ENCODE measurements at regions not wholly inside any gene's neighbourhood (a gene's known extent, or its start where the extent isn't known, plus 50 kb on each side); places are given as distances from the start of the nearest gene placed in this dataset.

DNA sequence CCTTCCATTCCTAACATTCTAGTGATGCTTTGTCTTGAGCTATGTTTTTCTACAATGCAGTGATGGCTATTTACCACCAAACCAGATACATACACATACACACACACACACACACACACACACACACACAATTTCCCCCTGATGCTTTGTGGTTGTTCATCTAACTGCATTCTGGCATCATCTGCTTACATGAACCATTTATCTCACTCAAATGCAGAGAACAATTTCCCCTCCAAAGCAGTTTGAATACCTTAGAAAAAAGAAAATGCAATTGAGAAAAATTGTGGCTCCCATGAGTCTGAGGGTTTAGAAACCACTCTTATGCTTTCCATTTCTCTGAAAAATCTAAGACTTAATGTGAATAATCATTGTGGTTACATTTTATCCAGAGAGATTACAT, 1024.8 kb downstream of the TLE4 start:
- Histone ChIP-seq H3F3A (ENCODE audit: control insufficient read depth, insufficient read depth) (no peaks in the 10 kb centered on the region), H3K27ac (ENCODE audit: low read depth, low read length) (no peak overlapping the region), H4K20me1 (ENCODE audit: control insufficient read depth, insufficient read depth, low read depth, low read length) (no peaks in the 10 kb centered on the region), H3K79me2 (ENCODE audit: control insufficient read depth, low read length) (no peaks in the 10 kb centered on the region), H3K4me3 (ENCODE audit: low read length) (no peak overlapping the region), H3K4me2 (ENCODE audit: low read length) (no peak overlapping the region), H3K9me3 (ENCODE audit: control insufficient read depth, insufficient read depth, low read length) (no peaks in the 10 kb centered on the region), H3K36me3 (ENCODE audit: control insufficient read depth, low read length) (no peaks in the 10 kb centered on the region), H3K27me3 (ENCODE audit: control insufficient read depth, low read length) (no peaks in the 10 kb centered on the region), H3K9me2 (replicated peaks; ENCODE audit: control insufficient read depth, low read length) (no peaks in the 10 kb centered on the region), H3K4me1 (ENCODE audit: control insufficient read depth, low read length) (no peaks in the 10 kb centered on the region)
- TF ChIP-seq EZH2phosphoT487 (IDR thresholded peaks at IDR 0.05; ENCODE audit: borderline replicate concordance, low read length): no peak
- TF ChIP-seq, protein P1, sequence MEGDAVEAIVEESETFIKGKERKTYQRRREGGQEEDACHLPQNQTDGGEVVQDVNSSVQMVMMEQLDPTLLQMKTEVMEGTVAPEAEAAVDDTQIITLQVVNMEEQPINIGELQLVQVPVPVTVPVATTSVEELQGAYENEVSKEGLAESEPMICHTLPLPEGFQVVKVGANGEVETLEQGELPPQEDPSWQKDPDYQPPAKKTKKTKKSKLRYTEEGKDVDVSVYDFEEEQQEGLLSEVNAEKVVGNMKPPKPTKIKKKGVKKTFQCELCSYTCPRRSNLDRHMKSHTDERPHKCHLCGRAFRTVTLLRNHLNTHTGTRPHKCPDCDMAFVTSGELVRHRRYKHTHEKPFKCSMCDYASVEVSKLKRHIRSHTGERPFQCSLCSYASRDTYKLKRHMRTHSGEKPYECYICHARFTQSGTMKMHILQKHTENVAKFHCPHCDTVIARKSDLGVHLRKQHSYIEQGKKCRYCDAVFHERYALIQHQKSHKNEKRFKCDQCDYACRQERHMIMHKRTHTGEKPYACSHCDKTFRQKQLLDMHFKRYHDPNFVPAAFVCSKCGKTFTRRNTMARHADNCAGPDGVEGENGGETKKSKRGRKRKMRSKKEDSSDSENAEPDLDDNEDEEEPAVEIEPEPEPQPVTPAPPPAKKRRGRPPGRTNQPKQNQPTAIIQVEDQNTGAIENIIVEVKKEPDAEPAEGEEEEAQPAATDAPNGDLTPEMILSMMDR (IDR thresholded peaks at IDR 0.05; ENCODE audit: low read depth, low read length, poor library complexity, severe bottlenecking): no peak

DNA sequence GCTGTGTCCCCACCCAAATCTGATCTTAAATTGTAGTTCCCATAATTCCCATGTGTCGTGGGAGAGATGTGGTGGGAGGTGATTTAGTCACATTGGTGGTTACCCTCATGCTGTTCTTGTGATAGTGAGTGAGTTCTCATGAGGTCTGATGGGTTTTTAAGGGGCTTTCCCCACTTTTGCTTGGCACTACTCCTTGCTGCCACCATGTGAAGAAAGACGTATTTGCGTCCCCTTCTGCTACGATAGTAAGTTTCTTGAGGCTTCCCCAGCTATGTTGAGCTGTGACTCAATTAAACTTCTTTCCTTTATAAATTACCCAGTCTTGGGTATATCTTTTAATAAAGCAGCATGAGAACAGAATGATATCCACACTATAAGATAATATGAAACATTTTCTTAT, 1023.4 kb downstream of the TLE4 start:
- no peak overlapping the region for H3K27ac ChIP-seq (ENCODE audit: low read depth, low read length)
- H3K4me2 ChIP-seq (ENCODE audit: low read length): no peak overlapping the region
- no peaks in the 10 kb centered on the region for H3K4me1 ChIP-seq (ENCODE audit: control insufficient read depth, low read length)
- H3K79me2 ChIP-seq (ENCODE audit: control insufficient read depth, low read length): no peaks in the 10 kb centered on the region
- H3K9me2 ChIP-seq (replicated peaks; ENCODE audit: control insufficient read depth, low read length): no peaks in the 10 kb centered on the region
- no peaks in the 10 kb centered on the region for H3F3A ChIP-seq (ENCODE audit: control insufficient read depth, insufficient read depth)
- no peaks in the 10 kb centered on the region for H4K20me1 ChIP-seq (ENCODE audit: control insufficient read depth, insufficient read depth, low read depth, low read length)
- H3K4me3 ChIP-seq (ENCODE audit: low read length): no peak overlapping the region
- H3K36me3 ChIP-seq (ENCODE audit: control insufficient read depth, low read length): no peaks in the 10 kb centered on the region
- no peak for TF ChIP-seq EZH2phosphoT487 (IDR thresholded peaks at IDR 0.05; ENCODE audit: borderline replicate concordance, low read length)
- TF ChIP-seq, protein P1 (IDR thresholded peaks at IDR 0.05; ENCODE audit: low read depth, low read length, poor library complexity, severe bottlenecking): no peak
- no peaks in the 10 kb centered on the region for H3K9me3 ChIP-seq (ENCODE audit: control insufficient read depth, insufficient read depth, low read length)
- no peaks in the 10 kb centered on the region for H3K27me3 ChIP-seq (ENCODE audit: control insufficient read depth, low read length)

DNA sequence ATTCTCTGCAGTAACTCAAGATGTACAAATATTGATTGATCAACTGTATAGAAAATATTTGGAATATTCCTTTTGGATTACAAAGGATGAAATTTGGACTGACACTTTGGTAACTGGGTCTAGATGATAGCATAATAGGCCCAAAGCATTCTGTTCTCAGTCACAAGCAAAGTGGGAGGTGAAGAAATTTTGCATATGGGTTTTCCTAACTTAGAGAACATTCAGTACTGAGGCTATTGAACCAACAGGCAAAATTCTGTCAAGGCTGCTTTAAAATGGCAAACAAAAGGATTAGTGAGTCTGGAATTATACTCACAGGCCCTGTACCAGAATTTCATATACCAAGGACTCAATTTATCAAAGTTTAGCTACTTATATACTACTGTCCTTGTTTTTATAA, 1020.6 kb downstream of the TLE4 start:
- H3K27me3 ChIP-seq (ENCODE audit: control insufficient read depth, low read length): no peaks in the 10 kb centered on the region
- no peaks in the 10 kb centered on the region for H3K4me1 ChIP-seq (ENCODE audit: control insufficient read depth, low read length)
- no peak for TF ChIP-seq EZH2phosphoT487 (IDR thresholded peaks at IDR 0.05; ENCODE audit: borderline replicate concordance, low read length)
- TF ChIP-seq, protein P1 (IDR thresholded peaks at IDR 0.05; ENCODE audit: low read depth, low read length, poor library complexity, severe bottlenecking): no peak
- no peaks in the 10 kb centered on the region for H3K36me3 ChIP-seq (ENCODE audit: control insufficient read depth, low read length)
- H3K9me3 ChIP-seq (ENCODE audit: control insufficient read depth, insufficient read depth, low read length): no peaks in the 10 kb centered on the region
- H3K27ac ChIP-seq (ENCODE audit: low read depth, low read length): no peak overlapping the region
- H3K4me3 ChIP-seq (ENCODE audit: low read length): no peak overlapping the region
- H3K79me2 ChIP-seq (ENCODE audit: control insufficient read depth, low read length): no peaks in the 10 kb centered on the region
- H4K20me1 ChIP-seq (ENCODE audit: control insufficient read depth, insufficient read depth, low read depth, low read length): no peaks in the 10 kb centered on the region
- H3K4me2 ChIP-seq (ENCODE audit: low read length): no peak overlapping the region
- no peaks in the 10 kb centered on the region for H3F3A ChIP-seq (ENCODE audit: control insufficient read depth, insufficient read depth)
- H3K9me2 ChIP-seq (replicated peaks; ENCODE audit: control insufficient read depth, low read length): no peaks in the 10 kb centered on the region
